NCI-H2081 treated with DMSO at 0.1 percent for 48 hours (cell line): ENCODE measurements at regions not wholly inside any gene's neighbourhood (a gene's known extent, or its start where the extent isn't known, plus 50 kb on each side); places are given as distances from the start of the nearest gene placed in this dataset.
"Not testable (repeated sequence)": the region's sequence is repeated elsewhere in the genome, so short reads cannot be mapped to it uniquely, and the experiment has no call there.

Experiments used
- DNase-seq: peaks from one replicate; lab custom pipeline; 2025; lab: John Stamatoyannopoulos, UW

- not testable (repeated sequence) for DNase-seq
Measured at GRCh38 chr6:54564188-54564587, 255.9 kb downstream of the TINAG start.

DNA sequence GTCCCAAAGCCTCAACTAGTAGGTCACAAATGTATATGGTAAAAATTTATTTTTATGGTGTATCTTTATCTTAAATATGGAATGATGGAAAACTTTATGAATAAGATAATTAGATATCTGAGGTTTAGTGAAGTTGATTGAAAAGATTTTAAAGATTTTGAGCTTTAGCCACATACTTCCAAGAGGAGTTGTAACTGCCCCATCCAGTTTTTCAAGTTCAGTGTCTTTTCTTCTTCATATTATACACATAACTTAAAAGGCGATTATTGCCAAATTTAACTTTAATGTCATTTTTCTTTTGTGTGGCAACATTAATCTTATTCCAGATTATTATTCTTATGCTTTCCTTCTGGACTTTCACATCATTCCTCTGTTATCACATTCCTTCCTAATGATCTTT is 266.4 kb downstream of the TINAG start:
- no peak for DNase-seq

GRCh38 chr6:54578261-54578660 is 268.3 kb upstream of the FAM83B start:
- no peak for DNase-seq

DNA sequence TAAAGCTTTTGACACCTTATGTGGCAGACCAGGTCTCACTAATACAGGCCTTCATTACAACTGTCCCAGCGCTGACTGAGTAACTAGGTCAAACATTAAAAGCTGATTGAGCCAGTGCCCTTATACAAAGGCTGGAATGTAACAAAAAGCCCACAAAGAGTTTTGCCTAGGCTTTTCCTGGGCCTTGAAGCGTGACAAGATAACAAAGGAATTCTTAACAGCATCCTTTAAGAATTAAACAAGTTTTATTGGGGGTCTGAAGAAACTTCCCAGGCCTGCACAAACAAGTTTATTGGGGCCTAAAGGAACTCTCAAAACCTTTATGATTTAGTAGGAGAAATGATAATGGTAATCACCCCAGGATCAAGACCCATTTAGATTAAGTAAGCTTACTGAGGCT is 267.6 kb upstream of the FAM83B start:
- no peak for DNase-seq

- DNase-seq = no peak
Measured at GRCh38 chr6:54586251-54586650, 260.3 kb upstream of the FAM83B start.

- no peak for DNase-seq
Measured at GRCh38 chr6:54587277-54587676, 259.3 kb upstream of the FAM83B start.

- DNase-seq = no peak
Measured at GRCh38 chr6:54588176-54588575, 258.4 kb upstream of the FAM83B start.

DNA sequence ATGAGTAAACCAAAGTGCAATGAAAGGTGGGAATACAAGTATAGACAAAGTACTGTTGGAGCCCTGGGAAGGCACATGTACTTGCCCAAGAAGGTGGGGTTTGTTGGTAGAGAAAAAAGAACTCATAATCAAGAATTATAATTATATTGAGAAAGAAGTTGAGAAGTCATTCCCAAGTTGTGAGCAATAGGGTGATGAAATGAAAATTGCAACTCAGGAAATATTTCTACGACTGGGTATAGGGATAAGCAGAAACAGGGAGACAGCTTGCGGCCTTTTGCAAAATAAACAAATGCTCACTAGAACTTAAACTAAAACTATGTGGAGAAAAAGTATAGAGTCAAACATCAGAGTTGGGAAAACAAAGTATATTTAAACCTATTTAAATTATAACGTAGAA is 250.7 kb upstream of the FAM83B start:
- no peak for DNase-seq

GRCh38 chr6:54598787-54599313 is 247.7 kb upstream of the FAM83B start:
- no peak for DNase-seq

GRCh38 chr6:54601600-54602300 is 244.8 kb upstream of the FAM83B start:
- no peak for DNase-seq

DNA sequence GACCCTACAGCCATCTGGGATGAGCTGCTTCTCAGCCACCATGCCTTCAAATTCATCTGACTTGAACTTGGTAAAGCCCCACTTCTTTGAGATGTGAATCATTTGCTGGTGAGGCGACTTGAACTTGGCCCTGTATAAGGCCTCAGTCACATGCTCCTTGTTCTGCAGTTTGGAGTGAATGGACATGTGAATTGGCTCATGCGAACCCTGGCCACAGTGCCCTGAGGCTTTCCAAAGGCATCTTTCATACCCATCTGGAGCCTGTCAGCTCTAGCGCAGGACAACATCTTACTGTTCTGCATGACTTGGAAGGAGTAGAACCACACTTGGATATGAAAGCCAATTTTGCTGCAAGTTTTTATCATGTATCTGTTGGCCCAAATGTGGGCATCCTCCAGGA is 244.0 kb upstream of the FAM83B start:
- DNase-seq = no peak

DNA sequence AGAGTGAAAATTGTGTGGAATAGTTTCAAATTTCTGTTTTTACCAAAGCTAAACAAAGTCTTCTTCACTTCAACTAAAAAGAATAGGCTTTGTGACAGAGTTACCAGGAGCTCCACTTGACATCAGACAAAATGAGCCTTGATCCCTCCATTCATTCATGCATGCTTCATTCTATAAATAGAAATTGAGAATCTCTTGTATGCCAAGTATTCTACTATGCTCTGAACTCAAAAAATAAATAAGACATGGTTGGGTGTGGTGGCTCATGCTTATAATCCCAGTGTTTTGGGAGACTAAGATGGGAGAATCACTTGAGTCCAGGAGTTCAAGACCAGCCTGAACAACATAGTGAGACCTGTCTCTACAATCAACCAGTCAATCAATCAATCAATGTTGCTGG is 236.6 kb upstream of the FAM83B start:
- no peak for DNase-seq

DNA sequence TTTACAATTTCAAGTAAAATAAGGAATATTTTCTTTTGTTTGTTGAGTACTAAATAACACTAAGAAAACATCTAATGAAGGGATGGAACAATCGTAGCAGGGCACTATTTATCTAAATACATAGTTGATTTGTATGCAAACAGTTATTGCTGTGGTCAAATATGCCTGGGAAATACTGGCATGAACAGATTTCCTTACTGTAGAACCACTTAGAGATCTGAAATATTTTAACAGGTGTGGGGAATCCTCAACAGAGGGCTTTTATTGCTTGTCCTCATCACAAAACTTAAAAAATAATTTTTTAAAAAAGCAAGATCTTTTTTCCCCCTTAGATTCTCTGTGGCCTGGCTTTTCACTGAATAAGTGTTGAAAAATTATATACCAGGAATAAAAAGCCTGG is 233.0 kb upstream of the FAM83B start:
- DNase-seq = no peak

DNA sequence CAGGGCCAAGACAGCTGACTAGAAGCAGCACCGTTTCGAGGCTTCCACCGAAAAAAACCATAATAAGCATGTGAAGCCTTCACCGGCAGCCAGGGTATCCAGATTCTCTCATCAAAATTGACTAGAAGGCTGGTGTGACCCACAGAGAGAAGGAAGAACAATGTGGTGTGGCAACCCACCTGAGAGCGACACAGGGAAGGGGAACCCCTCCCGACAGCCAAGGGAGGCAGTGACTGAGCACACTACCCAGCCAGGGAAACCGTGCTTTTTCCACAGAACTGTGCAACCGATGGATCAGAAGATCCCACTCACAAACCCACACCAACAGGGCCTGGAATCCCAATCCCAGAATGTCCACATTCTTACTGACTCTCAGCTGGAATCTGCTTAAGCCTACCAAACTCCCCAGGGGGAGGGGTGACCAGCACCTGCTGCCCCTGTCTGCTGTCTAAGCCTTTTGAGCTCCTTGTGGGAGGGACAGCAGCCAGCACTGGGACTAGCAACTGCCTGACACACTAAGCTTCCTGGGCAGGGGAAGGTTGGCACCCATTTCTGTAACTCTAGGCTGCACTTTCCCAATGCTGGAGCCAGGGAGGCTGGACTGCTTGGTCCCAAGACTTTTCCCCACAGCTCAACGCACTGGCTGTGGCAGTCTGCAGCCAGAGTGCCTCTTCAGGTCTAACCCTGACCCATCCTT is 231.9 kb upstream of the FAM83B start:
- no peak for DNase-seq

DNA sequence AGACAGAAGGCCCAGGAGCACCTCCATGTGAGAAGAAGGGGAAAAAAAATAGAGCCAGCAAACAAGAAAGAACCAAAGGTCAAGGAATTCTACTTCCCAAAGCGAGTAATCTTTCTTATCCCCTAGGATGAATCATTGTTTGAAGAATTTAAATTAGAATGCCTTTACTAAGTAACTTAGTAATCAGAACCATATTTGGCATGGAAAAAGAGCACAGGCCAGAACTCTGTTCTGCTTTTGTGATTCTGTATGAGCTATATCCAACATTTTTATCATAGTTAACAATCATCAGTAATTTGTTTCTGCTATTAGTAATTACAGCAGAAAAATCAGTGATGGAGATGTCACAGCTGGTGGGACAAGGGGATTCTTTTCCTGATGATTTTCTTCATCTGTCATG is 228.8 kb upstream of the FAM83B start:
- no peak for DNase-seq

DNA sequence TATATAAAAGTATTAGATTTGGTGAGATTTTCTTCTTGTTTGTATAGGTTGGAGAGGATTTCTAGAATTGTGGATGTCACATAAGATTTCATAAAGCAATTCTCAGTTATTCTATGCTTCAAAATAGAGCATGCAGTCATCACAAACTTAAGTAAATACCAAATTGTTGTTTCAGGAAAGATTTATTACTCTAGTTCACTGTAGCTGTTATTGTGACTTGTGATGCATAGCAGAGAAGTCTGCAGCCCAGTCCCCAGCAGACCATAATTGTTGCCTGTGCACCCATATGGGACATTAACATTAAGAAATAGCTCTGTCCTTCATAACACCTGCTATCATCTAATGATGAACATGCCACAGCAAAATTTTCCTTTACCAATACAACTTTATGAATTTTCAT is 228.0 kb upstream of the FAM83B start:
- no peak for DNase-seq

- no peak for DNase-seq
Measured at GRCh38 chr6:54619102-54619501, 227.5 kb upstream of the FAM83B start.

GRCh38 chr6:54621285-54621684 is 225.3 kb upstream of the FAM83B start:
- DNase-seq = no peak

- DNase-seq = no peak
Measured at GRCh38 chr6:54624216-54624615, 222.4 kb upstream of the FAM83B start.

- DNase-seq = no peak
Measured at GRCh38 chr6:54624779-54625178, 221.8 kb upstream of the FAM83B start.

DNA sequence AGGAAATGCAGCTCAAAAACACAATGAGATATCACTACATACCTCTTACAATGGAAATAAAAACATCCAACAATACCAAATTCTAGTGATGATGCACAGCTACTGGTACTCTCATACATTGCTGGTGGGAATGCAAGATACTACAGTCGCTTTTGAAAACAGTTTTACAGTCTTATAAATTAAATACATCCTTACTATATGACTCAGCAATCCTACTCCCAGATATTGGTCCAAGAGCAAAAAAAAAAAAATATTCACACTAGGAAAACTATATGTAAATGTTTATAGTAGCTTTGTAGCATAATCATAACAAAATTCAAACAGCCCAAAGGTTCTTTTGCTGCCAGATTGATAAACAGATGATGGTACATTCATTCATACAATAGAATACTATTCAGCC is 217.4 kb upstream of the FAM83B start:
- DNase-seq = no peak

GRCh38 chr6:54632984-54633565 is 213.5 kb upstream of the FAM83B start:
- DNase-seq = no peak

- DNase-seq = no peak
Measured at GRCh38 chr6:54633601-54634000, 213.0 kb upstream of the FAM83B start.
